ENCODE measurements at regions not wholly inside any gene's neighbourhood (a gene's known extent, or its start where the extent isn't known, plus 50 kb on each side); places are given as distances from the start of the nearest gene placed in this dataset. TPM values are rescaled to one million over a fixed set of nuclear protein-coding genes. Genes with fewer than 3 reads are reported as not detected.

- DNase-seq, result no peak
Measured at GRCh38 chr15:93152360-93152759, 63.3 kb upstream of the RGMA start.

DNA sequence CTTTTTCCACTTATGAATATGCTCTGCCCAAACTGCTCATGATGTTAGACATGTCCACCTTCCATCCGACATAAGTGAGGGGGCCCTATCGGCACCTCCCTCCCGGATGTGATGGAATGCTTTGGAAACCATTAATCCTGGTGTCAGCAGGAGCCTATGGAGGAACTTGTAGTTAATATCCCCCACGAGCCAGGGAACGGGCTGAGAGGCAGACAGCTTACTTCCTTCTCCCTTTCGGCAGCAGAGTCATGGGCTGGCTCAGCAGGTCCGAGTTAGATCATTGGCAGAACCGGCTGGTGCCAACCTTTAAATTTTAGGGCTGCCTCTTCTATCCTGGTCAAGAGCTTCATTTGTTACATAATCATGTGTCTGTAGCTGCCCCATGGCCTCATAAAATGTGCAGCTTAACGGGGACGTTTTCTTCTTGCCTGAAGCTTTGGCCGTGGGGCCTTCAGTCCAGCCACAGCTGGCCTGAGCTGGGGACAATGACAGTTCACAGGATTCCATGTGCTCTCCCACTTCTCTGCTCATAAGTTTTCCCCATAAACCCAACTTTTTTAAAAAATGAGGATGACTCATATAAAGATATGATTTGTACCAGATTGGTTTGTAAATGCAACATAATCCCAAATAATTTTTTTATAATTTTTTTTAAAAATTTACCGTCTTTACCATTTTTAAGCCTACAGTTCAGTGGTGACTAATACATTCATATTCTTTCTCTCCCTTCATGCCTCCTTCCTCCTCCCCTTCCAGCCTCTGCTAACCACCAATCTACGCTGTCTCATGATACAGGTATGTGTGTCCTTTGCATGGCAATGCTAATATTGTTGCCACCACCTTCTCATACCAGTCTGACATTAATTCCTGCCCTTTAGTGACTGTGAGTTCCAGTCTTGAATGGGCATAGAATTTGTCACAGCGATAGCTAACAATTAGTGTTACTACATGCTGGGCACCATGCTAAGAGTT, 62.2 kb upstream of the RGMA start:
- DNase-seq, result no peak

- DNase-seq, result no peak
Measured at GRCh38 chr15:93146601-93147000, 57.6 kb upstream of the RGMA start.

DNA sequence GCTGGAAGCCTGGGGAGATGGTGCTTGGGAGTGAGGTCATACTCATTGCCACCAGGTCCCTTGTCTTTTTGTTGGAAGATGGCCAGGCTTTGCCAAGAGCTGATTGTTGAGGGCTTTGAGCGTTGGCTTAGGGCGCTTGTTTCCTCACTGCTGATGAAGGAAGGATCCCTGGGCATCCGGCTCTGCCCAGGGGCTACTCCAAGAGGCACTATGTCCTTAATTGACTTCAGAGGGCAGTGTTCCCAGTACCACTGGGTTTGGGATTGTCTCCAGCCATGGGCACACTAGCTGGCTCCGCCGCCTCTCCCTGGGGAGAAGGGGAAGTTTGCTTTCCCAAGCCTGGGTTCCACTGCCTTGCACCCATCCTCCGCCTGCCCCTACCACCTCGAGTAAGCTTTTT, 57.2 kb upstream of the RGMA start:
- no peak for DNase-seq

DNA sequence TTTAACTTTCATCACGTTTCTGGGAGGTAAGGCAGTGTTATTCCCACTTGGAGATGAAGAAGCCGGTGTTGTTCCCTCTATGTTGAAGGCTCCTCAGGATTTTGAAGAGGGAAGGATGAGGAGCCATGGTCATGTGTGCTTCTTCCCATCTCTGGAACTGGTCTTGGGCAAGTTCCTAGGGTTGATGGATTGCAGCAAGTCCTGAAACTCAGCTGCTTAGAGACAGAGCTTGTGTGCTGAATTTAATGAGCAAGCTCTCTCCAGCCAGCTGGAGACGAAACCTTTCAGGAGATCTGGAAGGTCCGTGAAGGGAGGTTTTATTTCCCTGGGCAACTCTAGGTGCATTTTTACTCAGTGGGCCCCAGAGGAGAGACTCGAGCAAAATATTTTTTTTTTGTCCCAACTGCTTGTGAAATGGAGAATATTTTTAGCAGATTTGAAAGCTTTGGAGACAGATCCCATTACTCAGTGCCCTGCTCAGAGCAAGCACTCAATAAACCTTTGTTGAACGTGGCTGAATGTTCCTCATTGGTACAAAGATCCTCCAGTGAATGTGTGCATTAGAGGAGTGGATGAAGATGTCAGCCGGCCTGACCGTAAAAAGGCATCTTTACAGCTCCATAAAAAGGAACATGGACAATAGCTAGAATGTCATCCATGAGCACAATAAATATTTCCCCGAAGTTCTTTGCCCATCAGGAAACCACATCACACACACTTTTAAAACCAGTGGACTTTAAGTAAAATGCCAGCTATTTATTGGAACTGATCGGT, 55.6 kb upstream of the RGMA start:
- no peak for DNase-seq

DNA sequence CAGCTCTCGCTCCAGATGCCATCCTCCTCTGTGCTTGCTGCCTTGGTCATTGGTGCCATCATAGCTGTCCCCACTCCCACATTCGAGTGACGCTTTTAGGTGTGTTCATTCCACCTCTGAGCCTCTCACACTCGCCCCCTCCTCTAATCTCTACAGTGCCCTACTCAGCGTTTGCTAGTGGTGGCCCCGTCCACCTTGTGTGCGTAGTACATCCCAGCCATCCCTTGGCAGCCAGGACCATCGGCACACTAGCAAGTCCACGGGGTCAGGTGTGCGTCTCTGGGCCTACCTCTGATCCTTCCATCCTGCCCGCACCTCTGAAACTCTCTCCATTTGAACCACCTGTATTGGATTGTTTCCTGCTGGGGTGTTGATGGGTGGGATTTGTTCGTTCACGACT, 54.2 kb upstream of the RGMA start:
- DNase-seq, result no peak

- no peak for DNase-seq
Measured at GRCh38 chr15:93141371-93141794, 52.4 kb upstream of the RGMA start.

- no peak for DNase-seq
Measured at GRCh38 chr15:93139436-93139835, 50.4 kb upstream of the RGMA start.

DNA sequence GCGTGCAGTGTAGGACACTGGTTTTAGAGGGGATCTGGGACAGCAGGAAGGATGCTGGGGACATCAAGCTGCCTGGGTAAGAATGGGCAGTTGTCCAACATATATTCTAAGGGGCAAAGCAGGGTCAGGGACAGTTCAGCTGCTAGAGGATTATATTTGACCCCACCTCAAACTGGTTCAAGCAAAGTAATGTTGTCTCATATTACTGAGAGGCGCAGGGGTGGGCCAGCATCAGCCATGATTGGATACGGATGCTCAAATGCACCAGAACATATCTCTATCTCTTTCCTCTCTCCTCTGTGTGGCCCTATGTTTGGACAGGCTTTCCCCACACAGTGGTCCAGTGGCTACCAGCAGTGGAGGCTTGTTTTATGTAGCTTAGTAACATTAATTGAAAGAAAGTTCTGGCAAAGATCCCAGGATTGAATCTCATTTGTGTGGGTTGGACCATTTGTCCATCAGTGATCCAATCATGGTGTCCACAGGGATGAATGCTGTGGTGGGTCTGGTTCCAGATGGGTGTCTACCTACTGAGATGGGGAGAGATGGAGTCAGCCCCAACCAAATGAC, 49.8 kb upstream of the RGMA start:
- no peak for DNase-seq

Small RNA genes lying in the stretch of these regions (small RNA-seq; reads per million reads assigned to genes)
- gene AC103996.1 (ENCODE audit: low replicate concordance) (not detected), gene AC112693.2 (ENCODE audit: low replicate concordance) (not detected)

All from skin of body (tissue), 2 donors.